Epithelial cell of esophagus (primary cell): ENCODE measurements at regions not wholly inside any gene's neighbourhood (a gene's known extent, or its start where the extent isn't known, plus 50 kb on each side); places are given as distances from the start of the nearest gene placed in this dataset.
A peak's percentile ranks its signal among the peaks of the same experiment; 100 is the strongest.
"Not testable (repeated sequence)": the region's sequence is repeated elsewhere in the genome, so short reads cannot be mapped to it uniquely, and the experiment has no call there.

ENCODE experiments used
- DNase-seq: peaks from one replicate; pipeline ENCODE4 v3.0.0; 2010; ENCODE audit warnings: low read depth
- H3K4me3 ChIP-seq: 2 replicates; pipeline ENCODE4 v1.5.1; 2011; ENCODE audit warnings: mild to moderate bottlenecking, low read length, control low read depth
- TF ChIP-seq, protein P1 (sequence below): IDR thresholded peaks from 2 replicates; pipeline ENCODE4 v1.5.1; 2011; ENCODE audit warnings: low read depth, mild to moderate bottlenecking, low read length, control low read depth, inconsistent platforms; ENCODE audit not compliant: insufficient read depth; ENCODE audit errors: missing control alignments

- TF ChIP-seq, protein P1, sequence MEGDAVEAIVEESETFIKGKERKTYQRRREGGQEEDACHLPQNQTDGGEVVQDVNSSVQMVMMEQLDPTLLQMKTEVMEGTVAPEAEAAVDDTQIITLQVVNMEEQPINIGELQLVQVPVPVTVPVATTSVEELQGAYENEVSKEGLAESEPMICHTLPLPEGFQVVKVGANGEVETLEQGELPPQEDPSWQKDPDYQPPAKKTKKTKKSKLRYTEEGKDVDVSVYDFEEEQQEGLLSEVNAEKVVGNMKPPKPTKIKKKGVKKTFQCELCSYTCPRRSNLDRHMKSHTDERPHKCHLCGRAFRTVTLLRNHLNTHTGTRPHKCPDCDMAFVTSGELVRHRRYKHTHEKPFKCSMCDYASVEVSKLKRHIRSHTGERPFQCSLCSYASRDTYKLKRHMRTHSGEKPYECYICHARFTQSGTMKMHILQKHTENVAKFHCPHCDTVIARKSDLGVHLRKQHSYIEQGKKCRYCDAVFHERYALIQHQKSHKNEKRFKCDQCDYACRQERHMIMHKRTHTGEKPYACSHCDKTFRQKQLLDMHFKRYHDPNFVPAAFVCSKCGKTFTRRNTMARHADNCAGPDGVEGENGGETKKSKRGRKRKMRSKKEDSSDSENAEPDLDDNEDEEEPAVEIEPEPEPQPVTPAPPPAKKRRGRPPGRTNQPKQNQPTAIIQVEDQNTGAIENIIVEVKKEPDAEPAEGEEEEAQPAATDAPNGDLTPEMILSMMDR = no peak
- no peak overlapping the region for H3K4me3 ChIP-seq
- DNase-seq = no peak
Observed at GRCh38 chr1:88503646-88504045, 180.4 kb upstream of the PKN2 start.

- no peak for DNase-seq
- no peak overlapping the region for H3K4me3 ChIP-seq
- TF ChIP-seq, protein P1 = no peak
Observed at GRCh38 chr1:88504601-88505000, 179.5 kb upstream of the PKN2 start.

DNA sequence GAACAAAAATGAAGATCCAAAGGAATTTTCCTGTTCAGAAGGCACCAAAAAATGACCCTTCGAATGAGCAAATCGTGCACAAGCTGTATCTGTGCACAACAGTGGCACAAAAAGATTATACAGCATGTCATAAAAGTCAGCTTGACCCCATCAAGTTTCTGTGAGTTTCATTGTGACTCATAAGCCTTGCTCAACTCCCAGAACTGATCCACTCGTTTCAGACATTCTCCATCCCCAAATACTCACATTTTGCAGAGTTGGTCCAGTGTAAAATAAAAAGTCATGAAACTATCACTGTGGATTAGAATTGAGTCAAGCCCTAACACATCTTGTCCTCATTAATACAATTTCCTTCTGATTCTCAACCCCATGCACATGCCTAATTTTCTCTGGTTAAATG, 174.7 kb upstream of the PKN2 start:
- DNase-seq = peak; percentile 26
- TF ChIP-seq, protein P1 = no peak
- H3K4me3 ChIP-seq = no peak overlapping the region

GRCh38 chr1:88514544-88515060, 169.5 kb upstream of the PKN2 start:
- H3K4me3 ChIP-seq = no peak overlapping the region
- TF ChIP-seq, protein P1 = no peak
- no peak for DNase-seq

GRCh38 chr1:88517499-88517898, 166.6 kb upstream of the PKN2 start:
- DNase-seq, H3K4me3 ChIP-seq: not testable (repeated sequence)

DNA sequence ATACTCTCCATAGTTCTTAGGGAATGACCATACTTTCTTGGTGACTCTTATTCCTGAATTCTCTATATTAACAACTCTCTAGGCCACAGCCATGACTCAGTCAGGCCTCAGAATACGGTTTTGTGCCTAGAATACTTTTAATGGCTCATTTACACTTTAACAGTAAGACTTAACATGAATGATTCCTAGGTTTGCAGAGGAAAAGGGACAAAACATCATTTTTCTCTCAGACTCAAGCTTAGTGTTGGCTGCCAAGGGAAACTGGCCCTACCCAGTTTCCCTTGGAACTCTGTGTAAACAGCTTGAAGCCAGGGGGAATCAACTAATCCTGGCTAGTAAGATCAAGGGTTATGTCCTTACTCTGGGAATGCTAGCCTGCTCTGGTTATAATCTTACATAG, 164.9 kb upstream of the PKN2 start:
- no peak overlapping the region for H3K4me3 ChIP-seq
- DNase-seq = no peak
- TF ChIP-seq, protein P1 = no peak

GRCh38 chr1:88523854-88524528, 160.1 kb upstream of the PKN2 start:
- DNase-seq = no peak
- no peak overlapping the region for H3K4me3 ChIP-seq
- TF ChIP-seq, protein P1 = no peak
